Panc1 (cell line): ENCODE measurements at regions not wholly inside any gene's neighbourhood (a gene's known extent, or its start where the extent isn't known, plus 50 kb on each side); places are given as distances from the start of the nearest gene placed in this dataset.

Experiments
- CTCF ChIP-seq: fragments of 450-650 bp; IDR thresholded peaks from 2 replicates; pipeline ENCODE4 v1.5.1; 2017; ENCODE audit warnings: mild to moderate bottlenecking
- POLR2AphosphoS5 ChIP-seq: IDR thresholded peaks from 2 replicates; pipeline ENCODE4 v1.6.1; 2012; ENCODE audit warnings: mild to moderate bottlenecking, low read depth, low read length, moderate library complexity
- REST ChIP-seq, 2 experiments: IDR thresholded peaks; 2 replicates each; pipeline ENCODE4 v1.6.1; 2011 to 2012; ENCODE audit warnings: low read depth in 2 of 2, control low read depth in 1 of 2, low read length in 1 of 2, mild to moderate bottlenecking in 1 of 2, moderate library complexity in 1 of 2; ENCODE audit not compliant: insufficient read depth in 1 of 2
- SIN3A ChIP-seq: IDR thresholded peaks from 2 replicates; pipeline ENCODE4 v1.6.1; 2012; ENCODE audit warnings: low read depth, mild to moderate bottlenecking, low read length, moderate library complexity, borderline replicate concordance; ENCODE audit not compliant: insufficient read depth
- TCF7L2 ChIP-seq: IDR thresholded peaks from 2 replicates; pipeline ENCODE4 v1.6.1; 2011; ENCODE audit warnings: mild to moderate bottlenecking, low read depth, low read length, inconsistent platforms

GRCh38 chr3:191070762-191071403 is 128.2 kb upstream of the OSTN start:
- no peak for TF ChIP-seq CTCF
- TF ChIP-seq POLR2AphosphoS5, result no peak
- TF ChIP-seq TCF7L2, result no peak
- TF ChIP-seq SIN3A, result no peak
- TF ChIP-seq REST (IDR thresholded peaks at IDR 0.05; ENCODE audit: insufficient read depth in 1 of 2, low read depth in 2 of 2, low read length in 1 of 2), result no peak
